GM12878 (cell line): ENCODE measurements at regions not wholly inside any gene's neighbourhood (a gene's known extent, or its start where the extent isn't known, plus 50 kb on each side); places are given as distances from the start of the nearest gene placed in this dataset.

Source experiments
- ATAC-seq: fragments of 200-7000 bp; cut with Tn5 transposase; 3 replicates; pipeline ENCODE4 v1.9.1; 2020; ENCODE audit warnings: mild to moderate bottlenecking, moderate library complexity
- BruUV-seq: library from RNA; stranded (reverse); fragments of 400-500 nt; replicated peaks from 2 replicates; lab custom pipeline; 2021; lab: Mats Ljungman, UMichigan
- CTCF ChIA-PET: fragments of 300-600 bp; sonication (Branson Sonifier 250); formaldehyde crosslinking; extraction: SDS; loops from one replicate; lab custom pipeline; 2021; ENCODE audit warnings: inconsistent platforms; lab: Yijun Ruan, JAX
- POLR2A ChIA-PET: fragments of 350-600 bp; formaldehyde crosslinking; extraction: SDS; loops from one replicate; lab custom pipeline; 2021; ENCODE audit warnings: inconsistent platforms; lab: Charles Lee
- RAD21 ChIA-PET: fragments of 300-600 bp; sonication (Branson Sonifier 250); formaldehyde crosslinking; loops from one replicate; lab custom pipeline; 2023; ENCODE audit warnings: antibody characterized with exemption; ENCODE audit not compliant: unreplicated experiment; lab: Charles Lee
- SMC1A ChIA-PET: fragments of 300-600 bp; sonication (Branson Sonifier 250); formaldehyde crosslinking; loops from one replicate; lab custom pipeline; 2023; ENCODE audit not compliant: unreplicated experiment, uncharacterized antibody; lab: Charles Lee
- DNase-seq: peaks from one replicate; pipeline ENCODE4 v3.0.0-alpha.2; 2011; ENCODE audit warnings: low read depth, low spot score
- FAIRE-seq: peaks from 3 replicates; lab custom pipeline; 2011; peaks lifted over from hg19 to GRCh38; lab: Jason Lieb, UNC
- H2AFZ ChIP-seq: 2 replicates; pipeline ENCODE4 v1.6.0; 2011; ENCODE audit warnings: low read depth, low read length, control low read depth; ENCODE audit not compliant: control insufficient read depth
- H3K27ac ChIP-seq: 2 replicates; pipeline ENCODE4 v1.5.1; 2011; ENCODE audit warnings: control low read depth; ENCODE audit not compliant: control insufficient read depth, insufficient read depth
- H3K27me3 ChIP-seq, 2 experiments: replicated peaks in 1 of 2; 2 replicates each; pipeline versions ENCODE4 v1.6.0 to v1.6.1; 2011; ENCODE audit warnings: low read length in 1 of 2; ENCODE audit not compliant: control insufficient read depth in 2 of 2, insufficient read depth in 2 of 2
- H3K36me3 ChIP-seq, 2 experiments: 2 replicates each; pipeline ENCODE4 v1.5.1; 2011; ENCODE audit warnings: low read length in 1 of 2; ENCODE audit not compliant: control insufficient read depth in 2 of 2, insufficient read depth in 2 of 2
- H3K4me1 ChIP-seq: 2 replicates; pipeline ENCODE4 v1.6.1; 2011; ENCODE audit warnings: mild to moderate bottlenecking, low read length, moderate library complexity, mixed read lengths; ENCODE audit not compliant: control insufficient read depth, insufficient read depth
- H3K4me2 ChIP-seq: 2 replicates; pipeline ENCODE4 v1.6.0; 2011; ENCODE audit warnings: control low read depth; ENCODE audit not compliant: control insufficient read depth, insufficient read depth
- H3K4me3 ChIP-seq: fragments of 200-600 bp; sonication (generic); 2 replicates; pipeline ENCODE4 v1.5.1; 2016
- H3K79me2 ChIP-seq: 2 replicates; pipeline ENCODE4 v1.6.0; 2011; ENCODE audit warnings: low read length; ENCODE audit not compliant: control insufficient read depth, insufficient read depth
- H3K9ac ChIP-seq: 2 replicates; pipeline ENCODE4 v1.8.0; 2011; ENCODE audit warnings: low read length, control low read depth, mixed read lengths; ENCODE audit not compliant: control insufficient read depth, insufficient read depth
- H3K9me3 ChIP-seq: replicated peaks from 3 replicates; pipeline ENCODE4 v1.5.1; 2011; ENCODE audit warnings: mild to moderate bottlenecking, low read length; ENCODE audit not compliant: control insufficient read depth, insufficient read depth
- H4K20me1 ChIP-seq: 2 replicates; pipeline ENCODE4 v1.6.0; 2011; ENCODE audit not compliant: control insufficient read depth, insufficient read depth
- DPF2 ChIP-seq: fragments of 450-650 bp; IDR thresholded peaks from 2 replicates; pipeline ENCODE4 v1.6.1; 2017; ENCODE audit warnings: mild to moderate bottlenecking
- HCFC1 ChIP-seq: fragments of 150-350 bp; IDR thresholded peaks from 2 replicates; pipeline ENCODE4 v1.6.1; 2014; ENCODE audit warnings: low read length
- NKRF ChIP-seq: fragments of 450-650 bp; conservative IDR thresholded peaks from 2 replicates; pipeline ENCODE4 v1.6.1; 2017; ENCODE audit warnings: mild to moderate bottlenecking, moderate library complexity
- RAD21 ChIP-seq: IDR thresholded peaks from 2 replicates; pipeline ENCODE4 v1.6.1; 2011; ENCODE audit warnings: mild to moderate bottlenecking, low read depth, low read length, moderate library complexity; ENCODE audit not compliant: insufficient read depth
- RB1 ChIP-seq: fragments of 450-650 bp; formaldehyde crosslinking; IDR thresholded peaks from 2 replicates; pipeline ENCODE4 v1.6.1; 2017; ENCODE audit warnings: mild to moderate bottlenecking, borderline replicate concordance
- SPI1 ChIP-seq: IDR thresholded peaks from 2 replicates; pipeline ENCODE4 v1.6.1; 2011; ENCODE audit warnings: low read depth, mild to moderate bottlenecking, low read length, moderate library complexity, borderline replicate concordance; ENCODE audit not compliant: insufficient read depth
- STAT1 ChIP-seq: fragments of 450-650 bp; conservative IDR thresholded peaks from 2 replicates; pipeline ENCODE4 v1.6.1; 2014; ENCODE audit warnings: antibody characterized with exemption, mild to moderate bottlenecking
- ZNF217 ChIP-seq: fragments of 450-650 bp; IDR thresholded peaks from 2 replicates; pipeline ENCODE4 v1.6.1; 2017; ENCODE audit warnings: antibody characterized with exemption, mild to moderate bottlenecking
- ZNF24 ChIP-seq: fragments of 450-650 bp; IDR thresholded peaks from 2 replicates; pipeline ENCODE4 v1.6.1; 2017; ENCODE audit warnings: antibody characterized with exemption, mild to moderate bottlenecking
- WGBS: methylation state at CpG from one replicate; pipeline ENCODE4 v1.1.6; 2016; ENCODE audit warnings: low lambda C conversion rate; ENCODE audit not compliant: insufficient replicate concordance, insufficient coverage; ENCODE audit errors: missing lambda C conversion rate; 5-methylcytosine and 5-hydroxymethylcytosine counted together
- in situ Hi-C: fragments of 300-500 bp; cut with MboI; formaldehyde crosslinking; loops from 9 replicates; pipeline ENCODE4 v1.14.3; 2018; ENCODE audit warnings: mixed read lengths
- intact Hi-C: fragments of 100-400 bp; cut with micrococcal nuclease; formaldehyde crosslinking; loops from one replicate; pipeline ENCODE4 v1.14.2; 2022; ENCODE audit not compliant: unreplicated experiment
- TF ChIP-seq, protein P1 (sequence below): fragments of 450-650 bp; IDR thresholded peaks from 2 replicates; pipeline ENCODE4 v1.6.1; 2014; ENCODE audit warnings: mild to moderate bottlenecking
- TF ChIP-seq, protein P2 (sequence below): fragments of 450-650 bp; IDR thresholded peaks from 2 replicates; pipeline ENCODE4 v1.6.1; 2016; ENCODE audit warnings: mild to moderate bottlenecking

- H4K20me1 ChIP-seq: no peaks in the 10 kb centered on the region
- ChIA-PET RAD21 (no interaction called here), CTCF (no interaction called here), SMC1A (no interaction called here), POLR2A (no interaction called here)
- H3K4me1 ChIP-seq: no peaks in the 10 kb centered on the region
- no peak overlapping the region for H3K9ac ChIP-seq
- 17% methylated on average over 8 of the region's 8 CpGs for WGBS
- no peak overlapping the region for H3K27ac ChIP-seq
- H3K9me3 ChIP-seq: no peaks in the 10 kb centered on the region; the same call in 2 of the 3 replicates
- H2AFZ ChIP-seq: no peak overlapping the region
- H3K4me3 ChIP-seq: no peak overlapping the region
- in situ Hi-C loops: no loop called here
- BruUV-seq: no TSS peak
- no peaks in the 10 kb centered on the region for H3K79me2 ChIP-seq
- intact Hi-C loops: no loop called here
- ATAC-seq (no peak), DNase-seq (no peak), FAIRE-seq (no peak)
- TF ChIP-seq, protein P1, sequence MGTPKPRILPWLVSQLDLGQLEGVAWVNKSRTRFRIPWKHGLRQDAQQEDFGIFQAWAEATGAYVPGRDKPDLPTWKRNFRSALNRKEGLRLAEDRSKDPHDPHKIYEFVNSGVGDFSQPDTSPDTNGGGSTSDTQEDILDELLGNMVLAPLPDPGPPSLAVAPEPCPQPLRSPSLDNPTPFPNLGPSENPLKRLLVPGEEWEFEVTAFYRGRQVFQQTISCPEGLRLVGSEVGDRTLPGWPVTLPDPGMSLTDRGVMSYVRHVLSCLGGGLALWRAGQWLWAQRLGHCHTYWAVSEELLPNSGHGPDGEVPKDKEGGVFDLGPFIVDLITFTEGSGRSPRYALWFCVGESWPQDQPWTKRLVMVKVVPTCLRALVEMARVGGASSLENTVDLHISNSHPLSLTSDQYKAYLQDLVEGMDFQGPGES: no peak
- TF ChIP-seq ZNF217: no peak
- no peak for TF ChIP-seq STAT1
- no peak for TF ChIP-seq RAD21
- no peak for TF ChIP-seq SPI1
- no peak for TF ChIP-seq ZNF24
- H3K4me2 ChIP-seq: no peak overlapping the region
- H3K36me3 ChIP-seq: no peaks in the 10 kb centered on the region
- no peaks in the 10 kb centered on the region for H3K27me3 ChIP-seq
Observed at GRCh38 chr15:29382862-29383261, 113.2 kb upstream of the NSMCE3 start.

DNA sequence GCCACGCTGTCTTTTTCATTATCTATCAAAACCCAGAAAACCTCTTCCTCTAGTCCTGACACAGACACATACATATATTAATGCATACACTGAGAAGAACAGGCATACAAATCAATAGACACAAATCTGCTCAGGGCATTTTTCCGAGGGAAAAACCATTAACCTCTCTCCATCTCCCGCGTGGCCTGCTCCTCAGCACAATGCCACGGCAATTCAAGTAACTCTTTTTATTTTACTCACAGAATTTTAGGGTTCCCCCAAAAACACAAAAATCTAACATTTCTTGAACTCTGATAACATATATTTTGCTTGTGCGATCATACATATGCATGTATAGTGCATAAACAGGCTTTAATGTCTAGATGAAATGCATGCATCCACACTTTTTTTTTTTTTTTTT lies 110.8 kb upstream of the NSMCE3 start:
- ChIA-PET SMC1A (no interaction called here), RAD21 (no interaction called here), POLR2A (no interaction called here), CTCF (no interaction called here)
- Histone ChIP-seq H2AFZ (no peak overlapping the region), H3K36me3 (no peaks in the 10 kb centered on the region), H3K27me3 (no peaks in the 10 kb centered on the region), H3K4me3 (no peak overlapping the region), H4K20me1 (no peaks in the 10 kb centered on the region), H3K9me3 (no peaks in the 10 kb centered on the region; the same call in 2 of the 3 replicates), H3K79me2 (no peaks in the 10 kb centered on the region), H3K9ac (no peak overlapping the region), H3K4me1 (no peaks in the 10 kb centered on the region), H3K27ac (no peak overlapping the region), H3K4me2 (no peak overlapping the region)
- no peak for ATAC-seq
- no peak for DNase-seq
- FAIRE-seq: no peak
- intact Hi-C loops (no loop called here), in situ Hi-C loops (no loop called here)
- no TSS peak for BruUV-seq
- 58% methylated on average over 6 of the region's 6 CpGs for WGBS
- no peak for TF ChIP-seq DPF2
- TF ChIP-seq RB1: no peak
- no peak for TF ChIP-seq NKRF
- TF ChIP-seq ZNF24: no peak
- TF ChIP-seq, protein P2, sequence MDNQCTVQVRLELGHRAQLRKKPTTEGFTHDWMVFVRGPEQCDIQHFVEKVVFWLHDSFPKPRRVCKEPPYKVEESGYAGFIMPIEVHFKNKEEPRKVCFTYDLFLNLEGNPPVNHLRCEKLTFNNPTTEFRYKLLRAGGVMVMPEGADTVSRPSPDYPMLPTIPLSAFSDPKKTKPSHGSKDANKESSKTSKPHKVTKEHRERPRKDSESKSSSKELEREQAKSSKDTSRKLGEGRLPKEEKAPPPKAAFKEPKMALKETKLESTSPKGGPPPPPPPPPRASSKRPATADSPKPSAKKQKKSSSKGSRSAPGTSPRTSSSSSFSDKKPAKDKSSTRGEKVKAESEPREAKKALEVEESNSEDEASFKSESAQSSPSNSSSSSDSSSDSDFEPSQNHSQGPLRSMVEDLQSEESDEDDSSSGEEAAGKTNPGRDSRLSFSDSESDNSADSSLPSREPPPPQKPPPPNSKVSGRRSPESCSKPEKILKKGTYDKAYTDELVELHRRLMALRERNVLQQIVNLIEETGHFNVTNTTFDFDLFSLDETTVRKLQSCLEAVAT: no peak
- no peak for TF ChIP-seq HCFC1
